ENCODE measurements at regions not wholly inside any gene's neighbourhood (a gene's known extent, or its start where the extent isn't known, plus 50 kb on each side); places are given as distances from the start of the nearest gene placed in this dataset.

- H3K4me1 ChIP-seq (replicated peaks), result no peaks in the 10 kb centered on the region
- H3K4me3 ChIP-seq, result no peak overlapping the region
- H3K27ac ChIP-seq, result no peak overlapping the region
- H3K36me3 ChIP-seq, result no peaks in the 10 kb centered on the region
- DNase-seq (ENCODE audit: low spot score), result no peak
- intact Hi-C loops (cut with DNase I), result no loop called here
- no peaks in the 10 kb centered on the region for H3K27me3 ChIP-seq (replicated peaks; ENCODE audit: insufficient read depth)
- TF ChIP-seq POLR2AphosphoS5 (IDR thresholded peaks at IDR 0.05), result no peak
- no peak for TF ChIP-seq CTCF (IDR thresholded peaks at IDR 0.05)
- no peak for TF ChIP-seq POLR2A (IDR thresholded peaks at IDR 0.05)
- H3K9me3 ChIP-seq, result no peaks in the 10 kb centered on the region
Measured at GRCh38 chr1:230544758-230545157, 97.5 kb upstream of the COG2 start.

GRCh38 chr1:230543085-230543484 lies 99.2 kb upstream of the COG2 start:
- no peak overlapping the region for H3K27ac ChIP-seq
- no peaks in the 10 kb centered on the region for H3K36me3 ChIP-seq
- H3K4me3 ChIP-seq, result no peak overlapping the region
- no peaks in the 10 kb centered on the region for H3K9me3 ChIP-seq
- no peak for DNase-seq (ENCODE audit: low spot score)
- H3K27me3 ChIP-seq (replicated peaks; ENCODE audit: insufficient read depth), result no peaks in the 10 kb centered on the region
- TF ChIP-seq POLR2AphosphoS5 (IDR thresholded peaks at IDR 0.05) (no peak), POLR2A (IDR thresholded peaks at IDR 0.05) (no peak), CTCF (IDR thresholded peaks at IDR 0.05) (no peak)
- intact Hi-C loops (cut with DNase I), result no loop called here
- H3K4me1 ChIP-seq (replicated peaks), result no peaks in the 10 kb centered on the region
- 95% methylated on average over 2 of the region's 2 CpGs for WGBS

GRCh38 chr1:230542681-230543080 lies 99.6 kb upstream of the COG2 start:
- Histone ChIP-seq H3K27ac (no peak overlapping the region), H3K4me3 (no peak overlapping the region), H3K27me3 (replicated peaks; ENCODE audit: insufficient read depth) (no peaks in the 10 kb centered on the region), H3K4me1 (replicated peaks) (no peaks in the 10 kb centered on the region), H3K36me3 (no peaks in the 10 kb centered on the region), H3K9me3 (no peaks in the 10 kb centered on the region)
- intact Hi-C loops (cut with DNase I), result no loop called here
- TF ChIP-seq POLR2AphosphoS5 (IDR thresholded peaks at IDR 0.05), result no peak
- no peak for TF ChIP-seq CTCF (IDR thresholded peaks at IDR 0.05)
- no peak for TF ChIP-seq POLR2A (IDR thresholded peaks at IDR 0.05)
- DNase-seq (ENCODE audit: low spot score), result no peak
- 98% methylated on average over 2 of the region's 2 CpGs for WGBS

GRCh38 chr1:230542054-230542453 lies 100.2 kb upstream of the COG2 start:
- Histone ChIP-seq H3K27me3 (replicated peaks; ENCODE audit: insufficient read depth) (no peaks in the 10 kb centered on the region), H3K4me1 (replicated peaks) (no peaks in the 10 kb centered on the region), H3K36me3 (no peaks in the 10 kb centered on the region), H3K4me3 (no peak overlapping the region), H3K9me3 (no peaks in the 10 kb centered on the region), H3K27ac (no peak overlapping the region)
- no peak for DNase-seq (ENCODE audit: low spot score)
- no peak for TF ChIP-seq POLR2AphosphoS5 (IDR thresholded peaks at IDR 0.05)
- TF ChIP-seq POLR2A (IDR thresholded peaks at IDR 0.05), result no peak
- TF ChIP-seq CTCF (IDR thresholded peaks at IDR 0.05), result no peak
- intact Hi-C loops (cut with DNase I), result no loop called here

DNA sequence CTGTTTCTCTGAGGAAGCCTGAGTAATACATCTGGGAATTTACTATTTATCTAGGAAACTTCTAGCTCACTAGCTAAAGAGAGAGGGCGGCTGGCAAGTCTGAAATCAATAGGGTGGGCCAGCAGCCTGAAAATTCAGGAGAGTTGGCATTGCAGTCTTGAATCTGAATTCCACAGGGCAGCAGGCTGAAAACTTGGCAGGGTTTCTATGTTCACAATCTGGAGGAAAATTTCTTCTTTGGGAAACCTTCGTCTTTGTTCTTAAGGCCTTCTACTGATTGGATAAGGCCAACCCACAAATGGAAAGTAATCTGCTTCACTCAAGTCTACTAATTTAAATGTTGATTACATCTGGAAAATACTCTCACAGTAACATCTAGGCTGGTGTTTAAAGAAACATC lies 101.0 kb upstream of the COG2 start:
- H3K9me3 ChIP-seq, result no peaks in the 10 kb centered on the region
- no peak for TF ChIP-seq POLR2AphosphoS5 (IDR thresholded peaks at IDR 0.05)
- no peak for TF ChIP-seq POLR2A (IDR thresholded peaks at IDR 0.05)
- TF ChIP-seq CTCF (IDR thresholded peaks at IDR 0.05), result no peak
- 85% methylated on average over 2 of the region's 2 CpGs for WGBS
- H3K4me1 ChIP-seq (replicated peaks), result no peaks in the 10 kb centered on the region
- no peak overlapping the region for H3K4me3 ChIP-seq
- no peak overlapping the region for H3K27ac ChIP-seq
- H3K36me3 ChIP-seq, result no peaks in the 10 kb centered on the region
- no peak for DNase-seq (ENCODE audit: low spot score)
- no peaks in the 10 kb centered on the region for H3K27me3 ChIP-seq (replicated peaks; ENCODE audit: insufficient read depth)
- intact Hi-C loops (cut with DNase I), result no loop called here
